CD4-positive, alpha-beta T cell treated with Interleukin-10 for 1 hour (primary cell): ENCODE measurements at regions not wholly inside any gene's neighbourhood (a gene's known extent, or its start where the extent isn't known, plus 50 kb on each side); places are given as distances from the start of the nearest gene placed in this dataset.
"Not testable (repeated sequence)": the region's sequence is repeated elsewhere in the genome, so short reads cannot be mapped to it uniquely, and the experiment has no call there.

Experiments
- DNase-seq: peaks from one replicate; pipeline ENCODE4 v3.0.0-alpha.2; 2020

DNA sequence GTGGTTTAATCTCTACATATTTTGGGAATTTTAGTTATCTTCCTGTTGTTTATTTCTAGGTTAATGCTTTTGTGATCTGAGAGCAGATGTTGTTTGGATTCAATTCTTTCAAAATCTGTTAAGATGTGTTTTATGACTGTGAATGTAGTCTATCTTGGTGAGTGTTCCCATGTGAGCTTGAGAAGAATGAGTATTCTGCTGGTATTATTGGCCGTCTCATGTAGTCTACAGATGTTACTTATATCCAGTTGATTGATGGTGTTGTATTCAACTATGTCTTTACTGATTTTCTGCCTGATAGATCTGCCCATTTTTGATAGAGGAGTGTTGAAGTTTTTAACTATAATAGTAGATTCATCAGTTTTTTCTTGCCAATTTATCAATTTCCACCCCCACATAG is 141.4 kb upstream of the FOXP2 start:
- no peak for DNase-seq

DNA sequence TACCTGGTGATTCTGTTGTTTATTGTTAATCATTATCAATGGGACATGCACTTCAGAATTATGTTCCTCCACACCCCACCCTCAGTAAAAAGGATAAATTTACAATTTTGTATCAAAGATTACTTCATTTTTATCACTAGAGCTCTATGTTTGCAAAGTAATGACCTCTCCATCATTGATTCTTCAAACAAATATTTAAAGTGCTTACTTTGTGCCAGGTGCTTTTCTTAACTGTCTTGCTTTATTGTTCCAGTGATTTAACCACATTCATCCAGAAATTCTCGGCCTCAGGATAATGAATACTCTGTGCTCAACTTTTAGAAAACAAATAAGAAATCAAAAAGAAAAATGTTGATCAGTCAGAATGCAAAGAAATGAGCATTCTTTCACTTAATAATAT is 144.9 kb upstream of the FOXP2 start:
- DNase-seq, result no peak

DNA sequence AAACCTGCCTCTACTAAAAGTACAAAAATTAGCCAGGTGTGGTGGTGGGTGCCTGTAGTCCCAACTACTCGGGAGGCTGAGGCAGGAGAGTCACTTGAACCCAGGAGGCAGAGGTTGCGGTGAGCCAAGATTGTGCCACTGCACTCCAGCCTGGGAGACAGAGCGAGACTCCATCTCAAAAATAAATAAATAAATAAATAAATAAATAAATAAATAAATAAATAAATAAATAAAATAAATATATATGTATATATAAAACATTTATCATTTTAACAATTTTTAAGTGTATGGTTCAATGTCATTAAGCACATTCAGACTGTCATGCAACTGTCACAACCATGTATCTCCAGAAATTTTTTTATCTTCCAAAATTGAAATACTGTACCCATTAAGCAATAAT is 147.1 kb upstream of the FOXP2 start:
- not testable (repeated sequence) for DNase-seq

DNA sequence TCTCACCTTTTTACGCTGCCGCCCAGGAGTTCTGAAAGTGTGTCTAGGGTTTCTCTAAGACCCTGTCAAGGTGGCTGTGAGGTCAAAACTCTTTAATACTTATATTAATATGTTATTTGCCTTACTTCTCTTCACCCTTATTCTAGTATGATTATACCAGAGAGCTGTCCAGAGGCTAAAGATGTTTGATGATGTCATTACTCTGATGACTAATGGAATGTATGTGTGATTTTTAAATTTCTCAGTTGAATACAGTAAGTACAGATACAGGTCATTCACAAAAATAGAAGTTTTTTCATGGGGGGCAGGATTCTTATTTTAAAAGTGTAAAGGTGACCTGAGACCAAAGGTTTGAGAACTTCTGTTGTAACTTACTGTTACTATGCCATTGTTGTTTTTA is 150.6 kb upstream of the FOXP2 start:
- no peak for DNase-seq

DNA sequence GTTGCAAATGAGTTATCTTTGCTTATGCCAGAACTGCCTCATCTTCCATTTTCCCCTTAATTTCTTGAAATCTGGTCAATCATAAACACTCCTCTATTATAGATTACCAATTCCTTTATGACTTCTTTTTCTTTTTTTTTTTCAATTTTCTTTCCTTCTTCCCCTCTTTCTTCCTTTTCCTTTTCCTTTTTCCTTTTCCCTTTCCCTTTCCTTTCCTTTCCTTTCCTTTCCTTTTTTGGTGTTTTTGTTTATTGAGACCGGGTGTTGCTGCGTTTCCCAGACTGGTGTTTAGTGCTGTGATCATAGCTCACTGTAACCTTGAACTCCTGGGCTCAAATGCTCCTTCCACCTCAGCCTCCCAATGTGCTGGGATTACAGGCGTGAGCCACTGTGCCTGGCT is 151.4 kb upstream of the FOXP2 start:
- DNase-seq, result no peak

DNA sequence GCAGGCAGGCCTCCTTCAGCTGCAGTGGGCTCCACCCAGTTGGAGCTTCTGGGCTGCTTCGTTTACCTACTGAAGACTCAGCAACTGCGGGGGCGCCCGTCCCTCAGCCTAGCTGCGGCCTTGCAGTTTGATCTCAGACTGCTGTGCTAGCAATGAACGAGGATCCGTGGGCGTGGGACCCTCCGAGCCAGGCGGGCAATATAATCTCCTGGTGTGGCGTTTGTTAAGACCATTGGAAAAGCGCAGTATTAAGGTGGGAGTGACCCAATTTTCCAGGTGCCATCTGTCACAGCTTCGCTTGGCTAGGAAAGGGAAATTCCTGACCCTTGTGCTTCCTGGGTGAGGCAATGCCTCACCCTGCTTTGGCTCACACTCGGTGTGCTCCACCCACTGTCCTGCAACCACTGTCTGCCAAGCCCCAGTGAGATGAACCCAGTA is 159.2 kb upstream of the FOXP2 start:
- DNase-seq, result no peak

DNA sequence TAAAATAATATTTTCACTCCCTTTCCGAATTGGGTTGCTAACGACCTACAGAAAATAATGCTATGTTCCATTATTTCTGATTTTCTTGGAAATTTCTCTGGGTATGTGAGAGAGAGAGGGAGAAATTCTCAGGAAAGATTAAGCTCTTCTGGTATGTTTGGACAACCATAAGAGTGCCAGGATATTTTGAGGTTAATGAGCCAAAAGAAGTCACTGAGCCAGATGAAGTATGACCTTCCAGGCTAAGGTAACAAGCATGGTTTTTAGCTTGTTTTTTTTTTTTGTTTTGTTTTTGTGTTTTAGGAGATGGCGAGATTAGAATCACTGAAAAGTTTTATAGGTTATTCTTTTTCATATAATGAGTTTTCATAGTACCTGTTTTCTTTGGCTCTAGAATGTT is 171.0 kb upstream of the FOXP2 start:
- DNase-seq, result no peak

DNA sequence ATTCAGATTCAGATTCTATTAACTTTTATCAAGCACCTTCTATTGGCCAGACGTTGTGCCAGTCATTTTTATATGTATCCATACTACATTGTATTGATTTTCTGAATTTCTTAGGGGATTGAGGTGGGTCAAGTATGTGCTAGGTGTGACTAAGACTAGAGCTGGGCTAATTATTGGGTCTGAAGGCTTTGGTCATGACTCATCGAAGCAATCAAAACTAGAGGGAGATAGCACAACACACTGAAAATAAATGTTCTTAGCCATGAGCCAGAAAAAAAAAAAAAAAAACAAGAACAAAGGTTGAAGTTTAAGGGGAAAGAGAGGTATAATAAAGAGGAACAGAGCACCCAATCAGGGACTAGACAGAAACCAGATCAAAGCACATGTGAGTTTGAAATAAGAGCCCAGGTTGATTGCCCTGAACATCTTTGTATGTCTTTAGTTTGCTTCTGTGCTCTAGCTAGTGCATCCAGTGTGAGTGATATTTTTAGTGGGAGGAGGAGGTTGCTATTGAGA is 171.6 kb upstream of the FOXP2 start:
- DNase-seq, result no peak

DNA sequence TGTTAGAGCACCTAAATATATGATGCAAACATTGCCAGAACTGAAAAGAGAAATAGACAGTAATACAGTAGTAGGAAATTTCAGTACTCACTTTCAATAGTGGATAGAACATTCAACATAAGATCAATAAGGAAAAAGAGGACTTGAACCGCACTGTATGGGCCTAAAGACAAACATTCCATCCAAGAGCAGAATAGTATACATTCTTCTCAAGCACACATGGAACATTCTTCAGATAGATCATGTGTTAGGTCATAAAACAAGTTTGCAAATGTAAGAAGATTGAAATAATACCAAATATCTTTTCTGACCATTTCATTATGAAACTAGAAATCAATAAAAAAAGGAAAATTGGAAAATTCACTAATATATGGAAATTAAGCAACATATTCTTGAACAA is 185.4 kb upstream of the FOXP2 start:
- DNase-seq, result no peak

DNA sequence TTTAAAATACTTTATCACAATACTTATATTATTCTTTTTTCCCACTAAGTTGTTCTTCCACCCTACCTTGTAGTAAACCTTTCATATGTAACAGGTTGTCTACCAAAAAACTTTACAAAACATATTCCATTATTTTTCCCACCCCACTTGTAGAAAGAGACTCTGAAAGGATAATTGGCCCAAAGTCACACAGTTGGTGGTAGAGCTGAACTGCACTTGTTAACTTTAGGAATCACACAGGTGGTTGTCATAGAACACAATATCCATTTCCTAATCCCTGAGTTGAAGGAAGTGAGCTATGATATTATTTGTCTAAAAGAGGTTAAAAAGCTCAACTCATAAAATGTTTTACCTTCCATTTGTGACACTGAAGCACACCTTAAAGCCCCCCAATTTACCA is 188.8 kb upstream of the FOXP2 start:
- DNase-seq, result no peak

DNA sequence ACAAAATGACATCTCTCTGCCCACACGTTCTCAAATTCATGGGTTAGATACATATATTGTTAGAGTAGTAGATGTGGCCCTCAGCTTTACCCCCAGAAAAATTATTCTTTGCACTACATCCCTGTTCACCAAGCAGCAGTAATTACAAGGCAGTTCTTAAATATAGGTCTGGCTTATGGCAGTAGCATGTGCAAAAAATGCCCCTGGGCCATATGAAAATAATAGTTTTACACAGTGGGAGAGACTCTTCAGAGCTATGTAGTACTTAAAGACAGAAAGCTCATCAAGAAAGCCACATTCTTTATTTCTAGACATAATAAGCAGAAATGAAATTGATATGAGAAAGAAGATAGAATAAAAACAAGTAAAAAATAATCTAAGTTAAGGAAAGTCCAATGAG is 196.3 kb upstream of the FOXP2 start:
- DNase-seq, result no peak

DNA sequence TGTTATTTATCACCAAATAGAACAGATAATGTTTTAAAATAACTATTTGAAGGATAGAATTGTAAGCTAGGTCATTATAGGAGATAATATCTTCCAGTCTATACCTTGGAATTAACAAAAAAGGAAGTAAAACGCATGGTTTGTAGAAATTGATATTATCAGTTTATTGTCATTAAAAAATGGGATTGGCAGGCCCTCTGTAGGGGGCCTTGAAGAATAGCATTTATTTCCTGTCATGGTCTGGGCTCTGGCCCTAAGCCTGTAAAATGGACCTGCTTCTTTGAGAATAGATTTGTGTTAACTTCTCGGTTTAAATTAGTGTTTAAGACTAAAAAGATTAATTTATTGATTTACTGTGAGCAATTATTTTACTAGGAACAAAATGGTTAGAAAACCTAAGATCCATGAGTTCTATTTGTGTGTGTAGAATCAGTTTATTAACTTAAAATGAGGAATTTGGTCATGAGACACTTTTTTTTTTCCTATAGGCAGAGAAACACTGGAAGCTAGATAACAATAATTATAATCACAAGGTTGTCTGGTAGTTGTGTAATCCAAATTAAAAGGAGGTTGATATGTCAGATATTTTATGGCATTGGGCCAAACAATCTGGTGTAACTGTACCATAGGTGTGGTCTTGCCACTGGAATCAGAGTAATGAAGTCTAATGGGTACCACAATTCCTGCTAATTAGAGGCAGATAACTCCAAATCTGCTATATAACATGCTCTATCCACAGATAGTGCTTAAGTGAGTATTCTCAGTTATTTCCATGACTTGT is 197.4 kb upstream of the FOXP2 start:
- DNase-seq, result no peak

DNA sequence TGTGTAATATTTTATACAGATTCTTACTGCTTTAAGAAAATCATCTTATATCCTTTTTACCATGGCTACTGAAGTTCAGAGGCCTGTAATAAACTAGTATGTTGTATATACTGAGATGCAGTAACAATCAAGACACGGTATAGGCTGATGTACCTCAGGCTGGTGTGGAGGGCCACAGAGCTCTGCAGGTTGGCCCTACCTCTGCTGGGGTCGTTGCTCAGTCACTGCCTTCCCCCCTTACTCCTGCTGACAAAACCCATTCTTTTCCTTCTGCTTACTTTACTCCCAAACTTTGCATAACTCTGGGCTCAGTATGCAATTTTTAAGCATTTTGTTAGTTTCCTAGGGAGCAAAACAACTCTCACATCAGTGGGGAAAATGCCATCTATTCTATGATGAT is 200.1 kb upstream of the FOXP2 start:
- no peak for DNase-seq

DNA sequence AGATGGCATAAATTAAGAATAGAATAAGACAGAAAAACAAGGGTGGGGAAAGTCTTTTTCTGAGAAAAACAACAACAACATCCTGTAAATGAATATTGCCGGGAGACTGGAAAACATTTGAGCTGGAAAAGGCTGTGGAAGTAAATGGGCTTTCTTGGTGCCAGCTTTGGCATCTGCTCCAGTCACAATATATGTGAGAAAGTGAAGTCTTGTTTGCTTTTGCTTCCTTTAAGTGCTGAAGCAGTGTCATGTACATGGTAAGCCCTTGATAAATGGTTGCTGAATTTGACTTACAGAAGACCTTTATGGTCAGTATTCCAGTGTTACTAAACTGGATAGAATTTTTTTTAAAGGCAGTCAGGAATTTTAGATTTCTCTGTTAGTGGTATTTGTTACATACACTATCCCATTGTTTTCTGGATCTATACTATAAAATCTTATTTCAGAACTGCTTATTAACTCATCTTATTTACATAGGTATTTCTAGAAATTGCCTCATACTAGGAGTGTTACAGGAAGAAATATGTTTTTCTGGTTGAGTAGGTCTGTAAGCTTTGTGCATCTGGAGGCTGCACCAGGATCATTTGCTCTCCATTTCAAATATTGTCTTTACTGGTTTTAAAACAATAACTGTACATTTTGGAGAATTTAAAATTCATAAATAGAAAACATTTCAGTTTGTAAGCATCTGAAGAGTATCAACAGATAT is 201.7 kb upstream of the FOXP2 start:
- DNase-seq, result no peak

DNA sequence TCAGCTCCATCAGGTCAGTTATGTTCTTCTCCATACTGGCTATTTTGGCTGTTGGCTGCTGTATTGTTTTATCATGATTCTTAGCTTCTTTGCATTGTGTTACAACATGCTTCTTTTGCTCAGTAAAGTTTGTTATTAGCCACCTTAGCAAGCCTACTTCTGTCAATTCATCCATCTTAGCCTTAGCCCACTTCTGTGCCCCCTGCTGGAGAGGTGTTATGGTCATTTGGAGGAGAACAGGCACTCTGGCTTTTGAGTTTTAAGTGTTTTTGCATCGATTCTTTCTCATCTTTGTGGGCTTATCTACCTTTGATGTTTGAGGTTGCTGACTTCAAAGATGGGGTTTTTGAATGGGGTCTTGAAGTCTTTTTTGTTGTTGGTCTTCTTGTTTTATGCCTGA is 204.6 kb upstream of the FOXP2 start:
- DNase-seq, result no peak

DNA sequence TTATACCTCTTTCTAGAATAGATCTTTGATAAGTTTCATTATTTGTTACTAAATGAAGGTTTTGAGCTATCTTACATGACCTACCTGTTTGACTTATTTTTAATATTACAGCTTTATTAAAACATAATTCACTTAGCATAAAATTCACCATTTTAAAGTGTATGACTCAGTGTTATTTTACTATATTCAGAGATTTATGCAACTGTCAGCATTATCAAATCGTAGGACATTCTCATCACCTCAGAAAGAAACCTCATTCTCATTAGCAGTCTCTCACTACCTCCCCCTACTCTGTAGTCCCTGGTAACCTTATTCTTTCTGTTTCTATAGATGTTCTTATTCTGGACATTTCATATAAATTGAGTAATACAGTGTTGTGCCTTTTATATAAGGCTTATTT is 207.9 kb upstream of the FOXP2 start:
- no peak for DNase-seq

DNA sequence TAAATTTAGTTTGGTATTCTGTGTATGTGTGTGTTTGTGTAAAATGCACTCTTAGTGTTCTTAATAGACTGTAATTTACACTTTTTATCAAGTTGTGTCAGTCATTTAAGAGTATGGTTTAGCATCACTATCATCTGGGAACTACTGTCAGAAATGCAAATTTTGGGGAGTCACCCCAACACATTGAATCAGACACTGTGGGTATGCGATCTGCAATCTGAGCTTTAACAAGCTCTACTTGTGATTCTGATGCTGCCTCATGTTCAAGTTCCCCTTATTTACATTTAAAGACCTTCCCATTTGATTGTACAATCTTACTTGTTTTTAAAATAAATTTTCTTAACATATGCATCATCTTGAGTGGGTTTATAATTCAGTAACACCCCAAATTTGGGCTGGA is 218.1 kb upstream of the FOXP2 start:
- DNase-seq, result no peak

DNA sequence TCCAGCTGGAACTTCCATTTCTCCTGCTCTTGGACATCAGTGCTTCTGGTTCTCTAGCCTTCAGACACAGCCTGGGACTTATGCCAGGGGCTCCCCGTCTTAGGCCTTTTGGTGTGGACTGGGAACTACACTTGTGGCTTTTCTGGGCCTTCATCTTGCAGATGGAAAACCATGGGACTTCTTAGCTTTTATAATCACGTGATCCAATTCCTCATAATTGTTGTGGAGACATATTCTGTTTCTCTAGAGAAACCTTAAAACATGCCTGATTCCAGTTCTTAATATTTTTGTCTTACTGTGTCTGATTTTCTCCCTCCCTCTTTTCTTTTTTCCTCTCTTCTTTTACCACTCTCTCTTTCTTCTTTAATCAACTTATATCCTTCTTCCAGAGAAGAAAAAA is 224.2 kb upstream of the FOXP2 start:
- no peak for DNase-seq

DNA sequence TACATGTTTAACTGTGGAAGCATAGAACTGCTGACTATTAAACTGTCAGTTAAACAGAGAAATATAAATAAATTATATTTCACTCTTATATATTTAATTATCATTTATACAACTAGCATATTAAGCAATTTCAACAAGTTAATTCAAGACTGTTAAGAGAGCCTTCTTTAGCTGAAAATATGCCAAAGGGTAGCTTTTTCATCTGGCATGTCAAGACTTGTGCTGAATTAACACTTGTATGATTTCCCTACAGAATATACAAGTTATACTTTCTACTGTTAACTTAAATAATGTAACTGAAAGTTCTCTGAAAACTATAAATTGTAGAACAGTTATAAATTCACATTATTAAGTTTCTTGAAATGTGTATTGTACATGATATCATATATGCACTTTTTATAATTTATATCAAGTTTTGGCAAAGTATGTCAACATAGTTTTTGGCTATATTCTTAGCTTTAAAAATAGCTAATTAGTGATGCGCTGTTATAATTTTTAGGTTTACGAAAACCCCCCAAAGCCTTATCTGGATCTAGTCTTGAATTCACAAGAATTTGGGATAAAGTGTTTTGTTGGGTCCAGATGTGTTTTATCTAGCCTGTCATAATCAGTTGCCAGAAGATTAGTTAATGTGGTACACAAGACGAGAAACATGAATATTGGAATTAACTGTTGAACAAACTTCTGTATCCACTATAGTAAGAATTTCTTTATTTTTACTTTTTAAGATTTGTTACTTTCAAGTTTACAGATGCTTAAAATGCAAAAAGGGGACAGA is 231.1 kb upstream of the FOXP2 start:
- DNase-seq, result no peak

DNA sequence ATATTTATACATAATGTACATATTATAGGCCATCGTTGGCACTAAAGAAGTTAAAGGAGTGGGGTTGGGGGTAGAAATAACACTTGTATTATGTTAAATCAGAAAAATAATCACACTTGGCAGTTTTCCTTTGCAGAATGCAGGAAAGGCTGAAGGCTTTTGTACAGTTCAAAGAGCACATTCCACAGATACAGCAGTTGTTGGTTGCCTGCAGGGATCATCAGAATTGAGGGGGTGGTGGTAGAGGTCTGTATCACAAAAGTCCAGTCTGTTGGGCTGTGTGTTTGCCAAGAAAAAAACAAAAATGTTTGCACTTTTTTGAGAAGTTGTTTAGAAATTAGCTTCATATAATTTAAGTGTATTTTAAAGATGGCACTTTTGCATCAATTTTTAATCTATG is 231.8 kb upstream of the FOXP2 start:
- DNase-seq, result no peak

DNA sequence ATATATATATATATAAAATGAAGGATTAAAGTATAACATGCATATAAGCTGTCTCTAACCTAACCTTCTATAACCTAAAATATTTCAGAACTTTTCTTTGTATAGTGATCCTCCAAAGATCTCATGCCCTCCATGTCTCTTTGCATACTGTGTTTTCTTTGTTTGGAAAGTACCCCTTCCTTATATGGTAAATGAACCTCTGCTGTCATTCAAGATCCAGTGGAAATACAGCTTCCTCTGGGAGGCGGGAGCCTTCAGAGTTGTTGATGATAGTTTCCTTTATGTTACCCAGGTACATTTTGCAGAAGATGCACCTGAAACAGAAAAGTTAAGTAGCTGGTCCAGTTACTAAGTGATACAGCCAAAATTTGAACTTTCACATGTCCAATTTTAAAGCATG is 233.3 kb upstream of the FOXP2 start:
- DNase-seq, result no peak

DNA sequence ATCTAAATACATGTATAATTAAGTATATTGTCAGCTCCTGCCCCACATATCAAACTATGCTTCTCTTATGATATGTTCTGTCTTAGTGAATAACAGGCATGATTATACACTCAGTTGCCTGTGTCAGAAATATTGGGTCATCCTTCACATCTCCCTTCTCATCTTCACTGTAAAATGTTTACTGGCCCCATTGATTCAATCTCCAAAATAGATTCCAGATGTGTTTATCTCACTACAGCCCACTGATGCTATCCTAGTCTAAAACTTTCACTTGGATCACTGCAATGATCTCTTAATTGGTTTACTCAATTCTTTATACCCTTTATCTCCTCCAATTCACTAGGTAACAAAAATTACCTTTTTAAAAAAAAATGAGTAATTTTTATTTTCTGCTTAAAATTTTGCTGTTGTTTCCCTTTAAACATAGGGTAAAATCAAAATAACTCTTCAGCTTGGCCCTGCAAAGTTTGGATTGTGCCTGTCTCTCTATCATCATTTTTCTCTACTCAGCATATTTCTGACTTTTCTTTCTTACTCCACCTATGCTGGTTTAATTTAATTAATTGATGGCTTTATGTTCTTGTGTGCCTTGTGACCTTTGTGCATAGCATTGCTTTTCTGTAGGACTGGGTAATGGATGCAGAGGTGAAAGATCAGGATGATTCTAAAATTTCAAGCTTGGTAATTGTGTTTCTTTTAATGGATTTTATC is 233.9 kb upstream of the FOXP2 start:
- no peak for DNase-seq

DNA sequence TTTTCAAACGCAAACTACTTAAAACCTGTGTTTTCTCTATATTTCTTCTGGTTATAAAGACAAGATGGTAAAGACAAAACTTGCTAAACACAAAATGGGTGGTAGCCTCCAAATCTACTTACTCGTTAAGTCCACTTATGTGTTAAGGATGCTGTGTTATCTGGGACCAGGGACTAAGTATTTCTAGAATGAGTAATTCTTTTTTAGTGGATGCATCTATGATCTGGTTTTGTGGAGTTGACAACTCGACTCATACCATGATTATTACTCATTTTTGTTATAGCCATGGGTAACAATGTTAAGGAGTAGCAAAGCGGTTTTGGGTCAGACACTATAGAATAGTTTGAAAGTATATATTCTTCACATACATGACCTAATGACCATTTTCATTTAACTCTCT is 239.5 kb upstream of the FOXP2 start:
- DNase-seq, result no peak
